Epithelial cell of proximal tubule (primary cell): ENCODE measurements at regions not wholly inside any gene's neighbourhood (a gene's known extent, or its start where the extent isn't known, plus 50 kb on each side); places are given as distances from the start of the nearest gene placed in this dataset.

ENCODE experiments used
- DNase-seq: peaks from one replicate; pipeline ENCODE4 v3.0.0-alpha.2; 2011; ENCODE audit warnings: low read depth
- H3K4me3 ChIP-seq: 2 replicates; pipeline ENCODE4 v1.5.1; 2011; ENCODE audit warnings: low read depth, mild to moderate bottlenecking, low read length
- TF ChIP-seq, protein P1 (sequence below): conservative IDR thresholded peaks from 2 replicates; pipeline ENCODE4 v1.5.1; 2012; ENCODE audit warnings: low read depth, mild to moderate bottlenecking, low read length

- no peak for DNase-seq
- TF ChIP-seq, protein P1, sequence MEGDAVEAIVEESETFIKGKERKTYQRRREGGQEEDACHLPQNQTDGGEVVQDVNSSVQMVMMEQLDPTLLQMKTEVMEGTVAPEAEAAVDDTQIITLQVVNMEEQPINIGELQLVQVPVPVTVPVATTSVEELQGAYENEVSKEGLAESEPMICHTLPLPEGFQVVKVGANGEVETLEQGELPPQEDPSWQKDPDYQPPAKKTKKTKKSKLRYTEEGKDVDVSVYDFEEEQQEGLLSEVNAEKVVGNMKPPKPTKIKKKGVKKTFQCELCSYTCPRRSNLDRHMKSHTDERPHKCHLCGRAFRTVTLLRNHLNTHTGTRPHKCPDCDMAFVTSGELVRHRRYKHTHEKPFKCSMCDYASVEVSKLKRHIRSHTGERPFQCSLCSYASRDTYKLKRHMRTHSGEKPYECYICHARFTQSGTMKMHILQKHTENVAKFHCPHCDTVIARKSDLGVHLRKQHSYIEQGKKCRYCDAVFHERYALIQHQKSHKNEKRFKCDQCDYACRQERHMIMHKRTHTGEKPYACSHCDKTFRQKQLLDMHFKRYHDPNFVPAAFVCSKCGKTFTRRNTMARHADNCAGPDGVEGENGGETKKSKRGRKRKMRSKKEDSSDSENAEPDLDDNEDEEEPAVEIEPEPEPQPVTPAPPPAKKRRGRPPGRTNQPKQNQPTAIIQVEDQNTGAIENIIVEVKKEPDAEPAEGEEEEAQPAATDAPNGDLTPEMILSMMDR, result no peak
- H3K4me3 ChIP-seq, result no peak overlapping the region
Measured at GRCh38 chr15:54962637-54963036, 234.1 kb downstream of the RSL24D1 start.

DNA sequence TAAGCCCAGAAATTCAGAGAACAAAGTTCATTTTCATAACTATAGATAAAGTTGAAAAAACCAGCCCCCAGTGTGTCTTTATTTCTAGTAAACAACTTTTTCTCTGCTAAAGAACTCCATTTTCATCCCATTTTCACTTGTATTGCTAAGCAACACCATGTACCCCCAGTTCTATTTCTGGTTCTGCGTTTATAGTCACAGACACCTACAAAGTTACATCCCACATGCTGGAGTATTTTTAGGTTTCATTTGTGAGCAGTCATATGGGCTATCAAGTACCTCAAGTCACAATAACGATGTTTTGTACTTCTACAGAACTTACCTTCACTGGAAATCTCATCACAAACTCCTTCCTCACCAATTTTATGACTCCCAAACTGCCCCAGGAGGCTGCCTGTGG lies 236.5 kb downstream of the RSL24D1 start:
- no peak overlapping the region for H3K4me3 ChIP-seq
- no peak for DNase-seq
- TF ChIP-seq, protein P1, result no peak

DNA sequence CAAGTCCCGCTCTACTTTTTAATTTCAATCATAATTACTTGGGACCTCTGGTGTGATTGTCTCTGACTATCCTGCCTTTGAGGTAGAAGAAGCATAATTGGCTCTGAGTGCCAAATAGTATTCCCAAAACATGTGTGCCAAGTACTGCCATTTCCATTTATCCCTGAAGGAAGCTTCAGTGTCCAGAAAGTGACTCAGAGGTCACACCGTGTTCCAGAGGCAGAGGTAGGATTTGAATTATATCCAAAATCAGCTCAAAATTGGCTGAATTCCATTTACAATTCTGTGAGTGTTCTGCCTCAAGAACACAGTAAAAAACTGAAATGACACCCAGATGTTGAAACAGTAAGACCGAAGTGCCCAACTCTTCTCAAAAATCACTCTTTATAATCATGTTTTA lies 255.3 kb downstream of the RSL24D1 start:
- no peak overlapping the region for H3K4me3 ChIP-seq
- DNase-seq, result no peak
- TF ChIP-seq, protein P1, result no peak

- TF ChIP-seq, protein P1, result no peak
- no peak overlapping the region for H3K4me3 ChIP-seq
- no peak for DNase-seq
Measured at GRCh38 chr15:54917312-54917711, 279.4 kb downstream of the RSL24D1 start.

GRCh38 chr15:54915380-54915779 lies 281.4 kb downstream of the RSL24D1 start:
- TF ChIP-seq, protein P1, result no peak
- no peak overlapping the region for H3K4me3 ChIP-seq
- DNase-seq, result no peak

- DNase-seq, result no peak
- TF ChIP-seq, protein P1, result no peak
Measured at GRCh38 chr15:54884312-54884711, 312.4 kb downstream of the RSL24D1 start.

GRCh38 chr15:54859982-54860381 lies 336.8 kb downstream of the RSL24D1 start:
- DNase-seq, result no peak
- no peak overlapping the region for H3K4me3 ChIP-seq
- TF ChIP-seq, protein P1, result no peak

More at GRCh38 chr15:54884312-54884711, 312.4 kb downstream of the RSL24D1 start:
- no peak overlapping the region for H3K4me3 ChIP-seq
